Heart left ventricle (tissue), 16 donors: ENCODE measurements at regions not wholly inside any gene's neighbourhood (a gene's known extent, or its start where the extent isn't known, plus 50 kb on each side); places are given as distances from the start of the nearest gene placed in this dataset.

Source experiments
- ATAC-seq, 4 donors: fragments of 200-7000 bp; cut with Tn5 transposase; one replicate each; pipeline ENCODE4 v1.9.1; 2020 to 2022; ENCODE audit warnings: moderate library complexity in 4 of 4, mild to moderate bottlenecking in 3 of 4, moderate number of reproducible peaks in 1 of 4
- DNase-seq, 5 donors: peaks; one replicate each; pipeline ENCODE4 v3.0.0-alpha.2; 2020
- H3K27ac ChIP-seq, 12 donors: fragments of 200-600 bp; sonication (generic) in 4 of 12; one replicate each; pipeline versions ENCODE4 v1.5.0 to v1.8.0; 2016 to 2022; ENCODE audit warnings: mild to moderate bottlenecking in 2 of 12
- H3K27me3 ChIP-seq, 9 donors: fragments of 200-600 bp; sonication (generic) in 2 of 9; one replicate each; pipeline versions ENCODE4 v1.5.1 to v1.8.0; 2016 to 2022; ENCODE audit warnings: mild to moderate bottlenecking in 3 of 9
- H3K36me3 ChIP-seq, 9 donors: fragments of 200-600 bp; sonication (generic) in 2 of 9; one replicate each; pipeline versions ENCODE4 v1.5.0 to v1.8.0; 2018 to 2022; ENCODE audit warnings: mild to moderate bottlenecking in 2 of 9
- H3K4me1 ChIP-seq, 12 donors: fragments of 200-600 bp; sonication (generic) in 4 of 12; one replicate each; pipeline versions ENCODE4 v1.5.0 to v1.8.0; 2016 to 2022; ENCODE audit warnings: mild to moderate bottlenecking in 3 of 12
- H3K4me3 ChIP-seq, 12 donors: fragments of 200-600 bp; sonication (generic) in 4 of 12; one replicate each; pipeline versions ENCODE4 v1.5.0 to v1.8.0; 2017 to 2022; ENCODE audit warnings: mild to moderate bottlenecking in 9 of 12, moderate library complexity in 4 of 12
- H3K9me3 ChIP-seq, 12 donors: fragments of 200-600 bp; sonication (generic) in 4 of 12; one replicate each; pipeline versions ENCODE4 v1.5.0 to v1.8.0; 2016 to 2022; ENCODE audit warnings: mild to moderate bottlenecking in 1 of 12
- POLR2A ChIP-seq, 2 donors: fragments of 450-650 bp; IDR thresholded peaks; one replicate each; pipeline ENCODE4 v1.6.1; 2017; ENCODE audit warnings: antibody characterized with exemption in 2 of 2, mild to moderate bottlenecking in 2 of 2, moderate library complexity in 2 of 2
- WGBS, 4 donors: extraction: QIAGEN DNeasy Blood & Tissue Kit in 2 of 4; methylation state at CpG; one replicate each; pipeline versions ENCODE4 v1.1.5 to v1.1.7; 2013 to 2018; 5-methylcytosine and 5-hydroxymethylcytosine counted together
- intact Hi-C, 10 donors: fragments of 100-400 bp; cut with DNase I; formaldehyde crosslinking; loops; one replicate each; pipeline versions ENCODE4 v1.11.1 to v1.14.2; 2022
- TF ChIP-seq, protein P1 (sequence below), 12 donors: fragments of 200-600 bp; sonication (generic) in 4 of 12; IDR thresholded peaks; one replicate each; pipeline versions ENCODE4 v1.5.0 to v1.8.0; 2018 to 2022; ENCODE audit warnings: antibody characterized with exemption in 12 of 12, mild to moderate bottlenecking in 5 of 12
- donor health status: ischemic (EF 13 %, LVEDD 7.1; RV severe dilation, severe dysfunction).
- donor health status: healthy with polysubstance abuse.
- donor health status: DM: no; HTN: yes; CAD: no.
- donor health status: DM: no; HTN: no; CAD: no.
- donor health status: ischemic (EF 25% LVEDD 6.9; RV normal size, moderate dysfunction).
- donor health status: ischemic (EF 25% LVEDD 5.7; RV mildly dilated, moderate dysfunction).
- donor health status: healthy.
- donor health status: DM: yes; HTN: yes; CAD: no.
- donor health status: ischemic (EF 35%, LVEDD 5.7; RV mildly dilated, moderate dysfunction).
- donor health status: nonischemic (EF 11% LVEDD 7.7; RV severe dilation, severe dysfunction).
- donor health status: DM: yes; HTN: yes; CAD: no.
- donor health status: PGD.
- donor health status: ischemic (EF 29% LVEDD 5.4; RV normal size, mild dysfunction).
- donor health status: nonischemic (EF 23%, LVEDD 6.1; RV moderate dilation, normal function).

DNA sequence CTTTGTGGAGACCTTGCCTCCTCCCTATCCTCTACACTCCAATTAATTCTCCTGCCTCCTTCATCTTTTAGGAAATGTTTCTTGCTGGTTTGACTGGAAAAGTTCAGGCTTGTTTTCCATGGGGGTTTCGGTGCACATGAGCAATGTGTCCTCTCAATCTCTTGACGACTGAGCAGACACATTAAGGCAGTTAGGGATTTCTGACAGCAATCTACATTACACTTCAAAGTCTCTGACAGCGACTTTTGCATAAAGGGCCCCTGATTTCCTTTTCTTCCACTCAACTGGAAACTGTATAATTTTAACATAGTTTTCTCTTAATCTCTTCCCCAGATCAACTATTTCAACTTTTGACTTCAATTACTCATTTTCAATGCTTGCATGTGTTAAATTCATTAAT lies 394.0 kb downstream of the MEIS1 start:
- H3K9me3 ChIP-seq, result no peaks in the 10 kb centered on the region
- TF ChIP-seq, protein P1, sequence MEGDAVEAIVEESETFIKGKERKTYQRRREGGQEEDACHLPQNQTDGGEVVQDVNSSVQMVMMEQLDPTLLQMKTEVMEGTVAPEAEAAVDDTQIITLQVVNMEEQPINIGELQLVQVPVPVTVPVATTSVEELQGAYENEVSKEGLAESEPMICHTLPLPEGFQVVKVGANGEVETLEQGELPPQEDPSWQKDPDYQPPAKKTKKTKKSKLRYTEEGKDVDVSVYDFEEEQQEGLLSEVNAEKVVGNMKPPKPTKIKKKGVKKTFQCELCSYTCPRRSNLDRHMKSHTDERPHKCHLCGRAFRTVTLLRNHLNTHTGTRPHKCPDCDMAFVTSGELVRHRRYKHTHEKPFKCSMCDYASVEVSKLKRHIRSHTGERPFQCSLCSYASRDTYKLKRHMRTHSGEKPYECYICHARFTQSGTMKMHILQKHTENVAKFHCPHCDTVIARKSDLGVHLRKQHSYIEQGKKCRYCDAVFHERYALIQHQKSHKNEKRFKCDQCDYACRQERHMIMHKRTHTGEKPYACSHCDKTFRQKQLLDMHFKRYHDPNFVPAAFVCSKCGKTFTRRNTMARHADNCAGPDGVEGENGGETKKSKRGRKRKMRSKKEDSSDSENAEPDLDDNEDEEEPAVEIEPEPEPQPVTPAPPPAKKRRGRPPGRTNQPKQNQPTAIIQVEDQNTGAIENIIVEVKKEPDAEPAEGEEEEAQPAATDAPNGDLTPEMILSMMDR (IDR thresholded peaks at IDR 0.05), result no peak
- no peak for TF ChIP-seq POLR2A (IDR thresholded peaks at IDR 0.05)
- H3K36me3 ChIP-seq, result no peaks in the 10 kb centered on the region
- intact Hi-C loops, result no loop called here
- no peak for DNase-seq
- H3K27me3 ChIP-seq, result no peaks in the 10 kb centered on the region
- H3K27ac ChIP-seq, result peak overlapping the region in 1 of 12 donors; percentile 56
- no peaks in the 10 kb centered on the region for H3K4me1 ChIP-seq
- ATAC-seq, result no peak
- 73 to 81% (median 75%) methylated on average over 3 of the region's 3 CpGs for WGBS, 4 donors
- H3K4me3 ChIP-seq, result no peak overlapping the region

DNA sequence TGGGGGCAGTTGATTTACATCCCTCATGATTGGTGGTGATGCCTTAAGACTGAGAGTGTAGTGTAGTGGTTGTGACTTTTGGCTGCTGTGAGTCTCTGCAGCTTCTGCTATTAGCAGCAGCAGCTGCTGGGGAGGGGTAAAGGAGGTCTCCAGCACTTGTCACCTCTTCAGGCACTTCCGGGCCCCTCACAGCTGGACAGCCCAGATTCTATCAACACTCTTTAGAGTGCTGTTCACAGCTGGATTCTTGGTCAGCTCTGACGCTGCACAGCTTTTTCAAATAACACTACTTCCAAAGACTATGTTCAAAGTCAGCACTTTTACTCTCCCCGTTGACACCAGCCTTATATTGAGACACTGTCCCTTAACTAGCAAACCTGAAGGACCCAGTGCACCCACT lies 396.0 kb downstream of the MEIS1 start:
- ATAC-seq (peak in 3 of 4 donors; percentile 18 to 50 (median 29)), DNase-seq (no peak)
- TF ChIP-seq POLR2A (IDR thresholded peaks at IDR 0.05), result no peak
- TF ChIP-seq, protein P1 (IDR thresholded peaks at IDR 0.05), result no peak
- Histone ChIP-seq H3K36me3 (no peaks in the 10 kb centered on the region), H3K27me3 (no peaks in the 10 kb centered on the region), H3K9me3 (no peaks in the 10 kb centered on the region), H3K27ac (no peak overlapping the region), H3K4me3 (no peak overlapping the region), H3K4me1 (no peaks in the 10 kb centered on the region)
- 22 to 39% (median 35%) methylated on average over 3 of the region's 3 CpGs for WGBS, 4 donors
- intact Hi-C loops, result no loop called here

DNA sequence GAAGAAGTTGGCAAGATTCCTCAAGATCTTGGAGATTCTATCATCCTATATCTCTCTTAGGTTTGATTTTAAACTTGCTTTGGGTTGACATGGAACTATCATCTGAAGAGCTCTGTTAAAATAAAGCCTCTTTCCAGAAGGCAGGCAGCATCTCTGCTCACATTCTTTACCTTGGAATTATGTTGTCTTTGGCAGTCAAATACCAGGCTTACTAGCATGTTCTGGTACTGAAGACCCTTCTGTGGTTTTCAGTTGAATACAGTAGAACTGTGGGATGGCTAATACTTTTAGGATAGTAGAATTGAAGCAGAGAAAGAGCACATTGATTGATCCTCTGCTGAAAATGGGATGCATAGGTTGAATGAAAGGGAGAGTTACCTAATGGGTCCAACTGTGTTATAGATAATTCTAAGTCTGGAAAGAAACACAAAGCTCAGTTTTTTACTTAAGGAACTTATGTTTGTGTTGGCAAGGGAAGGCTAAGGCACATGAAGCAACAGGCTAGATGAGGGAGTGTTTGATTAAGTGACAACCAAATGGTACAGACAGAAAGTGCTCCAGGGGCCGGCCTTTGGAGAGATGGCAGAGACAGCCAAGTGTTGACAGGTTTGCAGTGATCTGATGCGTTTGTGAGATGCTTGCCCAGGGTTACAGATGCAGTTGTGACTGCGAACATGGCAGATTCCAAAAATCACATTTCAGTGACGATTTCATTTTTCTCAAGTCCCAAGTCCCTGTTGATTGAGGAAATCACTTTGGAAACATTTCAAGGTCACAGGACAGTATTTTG lies 397.9 kb downstream of the MEIS1 start:
- 33 to 39% (median 34%) methylated on average over 4 of the region's 4 CpGs for WGBS, 4 donors
- H3K4me3 ChIP-seq, result no peak overlapping the region
- TF ChIP-seq, protein P1 (IDR thresholded peaks at IDR 0.05), result no peak
- no peak for TF ChIP-seq POLR2A (IDR thresholded peaks at IDR 0.05)
- H3K27ac ChIP-seq, result no peak overlapping the region
- DNase-seq, result no peak
- no peak for ATAC-seq
- no peaks in the 10 kb centered on the region for H3K4me1 ChIP-seq
- H3K27me3 ChIP-seq, result no peaks in the 10 kb centered on the region
- no peaks in the 10 kb centered on the region for H3K36me3 ChIP-seq
- intact Hi-C loops, result no loop called here
- H3K9me3 ChIP-seq, result no peaks in the 10 kb centered on the region

DNA sequence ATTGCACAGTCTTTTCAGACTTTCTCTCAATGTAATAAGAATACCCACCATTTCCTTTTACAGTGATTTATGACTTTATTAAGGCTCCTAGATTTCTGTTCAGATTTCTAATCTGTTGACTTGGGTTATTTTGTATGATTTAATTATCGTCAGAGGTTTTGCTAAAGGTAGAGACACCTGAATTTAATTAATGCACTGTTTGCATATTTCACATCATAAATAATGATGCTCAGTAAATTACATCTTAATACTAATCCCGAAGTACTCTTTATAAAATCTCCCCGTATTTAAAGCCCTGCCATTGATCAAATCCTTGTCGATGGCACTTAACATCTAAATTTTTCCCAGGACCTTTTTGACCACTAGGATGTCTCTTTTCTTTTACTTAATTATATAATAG lies 399.9 kb downstream of the MEIS1 start:
- no peak for DNase-seq

More for the DNA sequence above, 399.9 kb downstream of the MEIS1 start:
- Histone ChIP-seq H3K27ac (no peak overlapping the region), H3K9me3 (no peaks in the 10 kb centered on the region), H3K36me3 (no peaks in the 10 kb centered on the region), H3K4me1 (no peaks in the 10 kb centered on the region), H3K4me3 (no peak overlapping the region), H3K27me3 (no peaks in the 10 kb centered on the region)
- 87 to 94% (median 92%) methylated on average over 4 of the region's 4 CpGs for WGBS, 4 donors
- no peak for ATAC-seq
- TF ChIP-seq, protein P1 (IDR thresholded peaks at IDR 0.05), result no peak
- TF ChIP-seq POLR2A (IDR thresholded peaks at IDR 0.05), result no peak
- intact Hi-C loops, result no loop called here
